Medulla oblongata (tissue), 1 donor: ENCODE measurements at regions not wholly inside any gene's neighbourhood (a gene's known extent, or its start where the extent isn't known, plus 50 kb on each side); places are given as distances from the start of the nearest gene placed in this dataset.
A peak's percentile ranks its signal among the peaks of the same experiment; 100 is the strongest.
"Not testable (repeated sequence)": the region's sequence is repeated elsewhere in the genome, so short reads cannot be mapped to it uniquely, and the experiment has no call there.

Experiments used
- DNase-seq: peaks from one replicate; pipeline ENCODE4 v3.0.0-alpha.2; 2015; ENCODE audit errors: extremely low spot score

- no peak for DNase-seq
Observed at GRCh38 chr14:106120101-106120500, 593.7 kb downstream of the TMEM121 start.

- no peak for DNase-seq
Observed at GRCh38 chr14:106129274-106129673, 602.9 kb downstream of the TMEM121 start.

DNA sequence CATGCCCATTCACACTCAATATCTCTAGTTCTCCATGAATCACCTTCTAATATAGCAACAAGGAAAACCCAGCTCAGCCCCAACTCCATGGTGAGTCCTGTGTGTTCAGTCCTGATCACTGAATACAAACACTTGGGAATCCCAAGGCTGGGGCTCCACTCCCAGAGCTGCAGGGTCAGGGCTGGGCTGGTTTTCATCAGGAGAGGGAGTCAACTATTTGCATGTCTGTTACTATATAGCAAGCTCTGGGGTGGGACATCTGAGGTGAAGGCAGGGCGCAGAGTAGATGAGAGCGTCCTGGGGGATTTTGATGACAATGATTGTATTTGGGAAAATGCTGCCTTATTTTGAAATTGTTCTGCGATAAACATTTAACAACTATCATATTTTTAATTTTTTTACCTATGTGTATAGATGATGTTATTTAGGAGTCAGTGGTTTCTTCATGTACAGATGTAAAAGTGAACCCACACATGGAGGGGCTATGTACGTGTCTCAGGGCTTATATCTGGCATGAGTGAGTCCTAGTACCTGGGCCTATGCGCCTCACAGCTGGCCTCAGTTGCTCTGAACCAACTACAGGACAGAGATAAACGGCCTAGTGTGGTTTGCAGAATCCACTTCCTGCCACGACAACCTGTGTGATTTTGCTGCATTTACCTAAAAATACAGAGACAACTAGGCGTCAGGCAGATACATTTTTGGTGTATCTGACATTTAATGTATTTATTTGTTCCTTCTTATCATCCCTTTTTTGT, 603.7 kb downstream of the TMEM121 start:
- not testable (repeated sequence) for DNase-seq

DNA sequence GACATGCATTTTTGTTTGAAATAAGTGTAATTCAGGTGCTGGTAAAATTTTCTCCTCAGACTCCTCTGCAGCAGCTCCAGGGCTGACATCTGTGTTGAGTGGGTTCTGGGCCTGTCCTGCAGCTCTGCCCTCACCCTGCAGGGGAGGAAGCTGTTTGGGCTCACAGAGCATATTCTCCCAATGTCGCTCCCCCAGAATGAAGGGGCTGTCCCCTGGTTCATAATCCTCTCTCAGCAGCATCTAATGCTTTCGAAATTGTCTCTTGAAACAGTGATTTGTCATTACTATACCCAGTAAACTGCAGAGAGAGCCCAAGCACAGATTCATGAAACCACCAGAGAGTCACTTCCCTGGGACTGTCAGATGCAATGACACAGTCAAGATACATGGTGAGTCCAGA, 606.7 kb downstream of the TMEM121 start:
- DNase-seq: not testable (repeated sequence)

DNA sequence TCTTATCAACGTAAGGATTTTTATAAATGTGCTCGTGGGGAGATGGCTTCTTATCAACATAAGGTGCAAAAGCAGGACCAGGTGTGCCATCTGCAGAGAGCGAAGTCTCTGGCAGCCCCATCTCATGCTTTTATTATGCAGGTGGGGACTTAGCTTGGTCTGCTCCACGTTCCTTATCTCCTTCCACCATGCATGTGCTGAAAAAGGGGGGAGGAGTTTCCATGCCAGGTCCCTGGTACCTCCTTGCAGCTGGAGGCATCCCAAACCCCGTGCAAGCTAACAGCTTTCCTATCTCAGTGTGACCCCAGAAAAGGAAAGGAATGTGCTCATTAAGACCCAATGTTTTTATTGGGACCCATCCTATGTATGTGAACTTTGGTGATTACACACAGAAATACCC, 608.5 kb downstream of the TMEM121 start:
- DNase-seq: no peak

GRCh38 chr14:106141242-106142220, 615.1 kb downstream of the TMEM121 start:
- DNase-seq: no peak

GRCh38 chr14:106145731-106146130, 619.3 kb downstream of the TMEM121 start:
- DNase-seq: not testable (repeated sequence)

- DNase-seq: peak; percentile 7
Observed at GRCh38 chr14:106153362-106153955, 627.1 kb downstream of the TMEM121 start.

GRCh38 chr14:106163316-106163715, 636.9 kb downstream of the TMEM121 start:
- DNase-seq: no peak

- DNase-seq: not testable (repeated sequence)
Observed at GRCh38 chr14:106163812-106164211, 637.4 kb downstream of the TMEM121 start.

DNA sequence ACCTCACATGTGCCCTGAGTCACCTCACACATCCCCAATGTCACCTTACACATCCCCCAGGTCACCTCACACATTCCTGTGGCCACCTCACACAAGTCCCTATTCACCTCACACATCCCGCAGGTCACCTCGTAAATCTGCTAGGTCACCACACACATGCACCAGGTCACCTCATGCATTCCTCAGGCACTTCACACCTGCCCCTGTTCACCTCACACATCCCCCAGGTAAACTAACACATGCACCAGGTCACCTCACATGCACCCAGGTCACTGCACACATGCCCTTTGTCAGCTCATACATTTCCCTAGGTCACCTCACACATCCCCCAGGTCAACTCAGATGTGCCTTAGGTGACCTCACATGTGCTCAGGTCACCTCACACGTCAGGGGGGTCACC, 639.8 kb downstream of the TMEM121 start:
- no peak for DNase-seq

DNA sequence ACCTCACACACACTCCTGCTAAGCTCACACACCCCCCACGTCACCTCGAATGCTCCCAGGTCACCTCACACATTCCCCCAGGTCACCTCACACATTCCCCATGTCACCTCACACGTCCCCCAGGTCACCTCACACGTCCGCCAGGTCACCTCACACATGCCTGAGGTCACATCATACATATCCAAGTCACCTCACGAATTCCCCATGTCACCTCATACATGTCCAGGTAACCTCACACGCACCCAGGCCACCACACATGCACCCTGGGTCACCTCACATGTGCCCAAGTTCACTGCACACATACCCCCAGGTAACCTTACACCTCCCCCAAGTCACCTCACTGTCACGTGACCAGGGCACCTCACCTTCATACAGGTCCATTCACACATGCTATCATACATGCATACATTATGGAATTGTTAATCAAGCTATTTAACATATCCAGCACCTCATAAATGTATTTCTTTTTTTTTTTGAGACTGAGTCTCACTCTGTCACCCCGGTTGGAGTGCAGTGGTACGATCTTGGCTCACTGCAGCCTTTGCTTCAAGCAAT, 640.3 kb downstream of the TMEM121 start:
- no peak for DNase-seq

- not testable (repeated sequence) for DNase-seq
Observed at GRCh38 chr14:106170163-106170658, 643.8 kb downstream of the TMEM121 start.

DNA sequence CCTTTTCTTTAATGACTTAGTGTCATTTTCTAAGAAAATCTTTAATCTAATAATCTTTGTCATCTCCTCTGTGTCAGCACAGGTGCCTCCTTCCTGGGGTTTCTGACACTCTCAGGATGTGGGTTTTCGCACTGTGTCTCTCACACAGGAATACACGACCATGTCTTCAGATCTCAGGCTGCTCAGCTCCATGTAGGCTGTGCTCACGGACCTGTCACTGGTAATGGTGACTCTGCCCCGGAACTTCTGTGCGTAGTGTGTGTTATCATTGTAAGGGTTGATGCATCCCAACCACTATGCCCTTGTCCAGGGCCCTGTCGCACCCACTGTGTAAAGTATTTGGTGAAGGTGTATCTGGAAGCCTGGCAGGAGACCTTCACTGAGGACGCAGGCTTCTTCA, 647.8 kb downstream of the TMEM121 start:
- no peak for DNase-seq

DNA sequence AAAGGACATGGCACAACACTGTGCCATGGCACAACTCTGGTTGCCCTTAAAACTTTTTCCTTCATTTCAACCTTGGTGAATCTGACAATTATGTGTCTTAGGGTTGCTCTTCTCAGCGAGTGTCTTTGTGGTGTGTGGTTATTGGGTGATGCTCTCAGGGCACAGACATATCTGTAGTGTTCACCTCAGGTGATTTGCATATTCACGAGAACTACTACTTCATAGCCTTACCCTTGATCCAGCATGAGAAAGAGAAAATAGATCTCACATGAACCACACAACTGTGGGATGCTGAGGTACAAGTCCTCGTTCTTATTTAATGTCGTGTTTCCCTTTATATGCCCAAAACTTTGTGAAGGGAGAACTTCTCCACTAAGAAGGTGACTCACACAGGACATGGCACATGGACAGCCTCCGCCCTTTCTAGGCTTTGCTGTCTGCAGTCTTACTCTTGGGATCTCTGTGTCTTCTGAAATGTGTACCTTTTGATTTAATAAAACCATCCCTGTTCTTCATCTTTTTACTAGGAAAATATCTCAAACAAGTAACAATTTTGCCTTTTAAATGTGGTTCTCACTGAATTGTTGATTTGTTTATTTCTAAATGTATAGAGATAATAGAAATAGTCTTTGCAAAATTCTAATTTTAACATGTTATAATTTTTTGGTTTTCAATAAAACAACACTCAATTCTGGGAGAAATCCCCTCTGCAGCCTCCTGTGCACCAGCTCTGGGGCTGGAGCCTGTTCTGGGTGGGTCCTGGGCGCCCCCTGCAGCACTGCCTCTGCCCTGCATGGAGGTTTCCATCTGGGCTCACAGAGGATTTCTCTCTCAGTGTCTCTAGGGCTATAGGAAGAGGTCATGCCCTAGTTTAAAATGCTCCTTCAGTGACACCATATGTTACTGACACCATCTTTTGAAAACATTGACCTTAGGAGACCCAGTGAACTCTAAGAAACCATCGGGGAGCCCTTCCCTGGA, 651.2 kb downstream of the TMEM121 start:
- not testable (repeated sequence) for DNase-seq

- DNase-seq: no peak
Observed at GRCh38 chr14:106179761-106180160, 653.4 kb downstream of the TMEM121 start.

DNA sequence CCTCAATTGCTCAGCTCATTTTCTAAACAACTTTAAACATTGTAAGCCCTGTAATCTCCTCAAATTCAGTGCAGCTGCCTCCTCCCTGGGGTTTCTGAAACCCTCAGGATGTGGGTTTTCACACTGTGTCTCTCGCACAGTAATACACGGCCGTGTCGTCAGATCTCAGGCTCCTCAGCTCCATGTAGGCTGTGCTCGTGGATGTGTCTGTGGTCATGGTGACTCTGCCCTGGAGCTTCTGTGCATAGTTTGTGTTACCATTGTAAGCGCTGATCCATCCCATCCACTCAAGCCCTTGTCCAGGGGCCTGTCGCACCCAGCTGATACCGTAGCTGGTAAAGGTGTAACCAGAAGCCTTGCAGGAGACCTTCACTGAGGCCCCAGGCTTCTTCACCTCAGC, 658.4 kb downstream of the TMEM121 start:
- not testable (repeated sequence) for DNase-seq

GRCh38 chr14:106185174-106185836, 658.9 kb downstream of the TMEM121 start:
- not testable (repeated sequence) for DNase-seq

- DNase-seq: no peak
Observed at GRCh38 chr14:106185837-106186233, 659.5 kb downstream of the TMEM121 start.

GRCh38 chr14:106187216-106187615, 660.8 kb downstream of the TMEM121 start:
- DNase-seq: no peak
